H1 (cell line): ENCODE measurements at regions not wholly inside any gene's neighbourhood (a gene's known extent, or its start where the extent isn't known, plus 50 kb on each side); places are given as distances from the start of the nearest gene placed in this dataset.

Experiments used
- CTCF ChIA-PET: fragments of 300-600 bp; sonication (Branson Sonifier 250); formaldehyde crosslinking; loops from one replicate; lab custom pipeline; 2021; ENCODE audit not compliant: partially characterized antibody; lab: Charles Lee
- POLR2A ChIA-PET: fragments of 300-600 bp; sonication (Branson Sonifier 250); formaldehyde crosslinking; loops from one replicate; lab custom pipeline; 2021; ENCODE audit warnings: inconsistent platforms; ENCODE audit not compliant: partially characterized antibody; lab: Charles Lee
- DNase-seq, 2 experiments: peaks; one replicate each; pipeline versions ENCODE4 v3.0.0 to v3.0.0-alpha.2; 2010 to 2022; ENCODE audit warnings: low spot score in 2 of 2, low read depth in 1 of 2, mixed read lengths in 1 of 2
- FAIRE-seq: peaks from 2 replicates; lab custom pipeline; 2011; peaks lifted over from hg19 to GRCh38; lab: Jason Lieb, UNC
- H2AFZ ChIP-seq: 2 replicates; pipeline ENCODE4 v1.8.1; 2012; ENCODE audit warnings: low read length, inconsistent platforms
- H2AK5ac ChIP-seq: 2 replicates; pipeline ENCODE4 v1.6.1; 2013; ENCODE audit warnings: low read depth, low read length
- H2BK120ac ChIP-seq: replicated peaks from 2 replicates; pipeline ENCODE3; 2013; ENCODE audit warnings: low read depth, low read length, inconsistent platforms
- H2BK12ac ChIP-seq: 2 replicates; pipeline ENCODE4 v1.6.1; 2013; ENCODE audit warnings: low read depth, low read length
- H2BK15ac ChIP-seq: 2 replicates; pipeline ENCODE4 v1.6.1; 2013; ENCODE audit warnings: low read length
- H2BK20ac ChIP-seq: 2 replicates; pipeline ENCODE4 v1.6.1; 2013; ENCODE audit warnings: low read length
- H2BK5ac ChIP-seq: 2 replicates; pipeline ENCODE4 v1.6.1; 2013; ENCODE audit warnings: low read depth, low read length
- H3K14ac ChIP-seq: 2 replicates; pipeline ENCODE4 v1.6.1; 2013; ENCODE audit warnings: inconsistent platforms; ENCODE audit not compliant: insufficient read length
- H3K18ac ChIP-seq: 2 replicates; pipeline ENCODE4 v1.6.1; 2013; ENCODE audit warnings: low read length; ENCODE audit errors: extremely low read depth
- H3K23ac ChIP-seq: 2 replicates; pipeline ENCODE4 v1.6.1; 2013; ENCODE audit warnings: inconsistent platforms; ENCODE audit not compliant: insufficient read length
- H3K23me2 ChIP-seq: 2 replicates; pipeline ENCODE4 v1.6.1; 2013; ENCODE audit warnings: low read depth, low read length
- H3K27ac ChIP-seq: 2 replicates; pipeline ENCODE4 v1.6.1; 2011; ENCODE audit warnings: low read depth, low read length, inconsistent platforms
- H3K27me3 ChIP-seq, 4 experiments: replicated peaks in 1 of 4; 1 replicate in 1 of 4; 2 replicates in 3 of 4; pipeline versions ENCODE4 v1.6.1 to v1.8.1; 2011 to 2013; ENCODE audit warnings: low read length in 3 of 4, mild to moderate bottlenecking in 3 of 4, inconsistent platforms in 2 of 4, mixed read lengths in 2 of 4, moderate library complexity in 1 of 4; ENCODE audit not compliant: control insufficient read depth in 3 of 4, insufficient read depth in 3 of 4; ENCODE audit errors: extremely low read depth in 1 of 4
- H3K36me3 ChIP-seq, 4 experiments: 2 replicates each; pipeline versions ENCODE4 v1.6.1 to v1.8.1; 2011 to 2013; ENCODE audit warnings: mild to moderate bottlenecking in 4 of 4, low read length in 3 of 4, moderate library complexity in 2 of 4, control low read depth in 1 of 4, inconsistent platforms in 1 of 4; ENCODE audit not compliant: insufficient read depth in 4 of 4, control insufficient read depth in 2 of 4
- H3K4ac ChIP-seq: replicated peaks from 2 replicates; pipeline ENCODE3; 2013; ENCODE audit warnings: low read length, low read depth, mixed read lengths, inconsistent platforms; ENCODE audit not compliant: insufficient read length
- H3K4me1 ChIP-seq, 4 experiments: replicated peaks in 1 of 4; 1 replicate in 1 of 4; 2 replicates in 3 of 4; pipeline versions ENCODE4 v1.6.1 to v1.8.1; 2011 to 2013; ENCODE audit warnings: low read length in 3 of 4, inconsistent platforms in 2 of 4, mixed read lengths in 1 of 4; ENCODE audit not compliant: insufficient read depth in 4 of 4, control insufficient read depth in 3 of 4
- H3K4me2 ChIP-seq, 2 experiments: 2 replicates each; pipeline versions ENCODE4 v1.6.1 to v1.8.1; 2011 to 2013; ENCODE audit warnings: low read depth in 2 of 2, low read length in 2 of 2, control low read depth in 1 of 2, inconsistent platforms in 1 of 2, mild to moderate bottlenecking in 1 of 2; ENCODE audit not compliant: insufficient read depth in 1 of 2
- H3K4me3 ChIP-seq, 4 experiments: fragments of 200-600, 300-600 bp in 1 of 4; sonication (generic), shearing (Covaris generic), sonication (Bioruptor Twin) in 1 of 4; 2 replicates each; pipeline versions ENCODE4 v1.5.1 to v1.8.1; 2011 to 2016; ENCODE audit warnings: low read length in 4 of 4, low read depth in 3 of 4, control low read depth in 2 of 4, inconsistent platforms in 2 of 4, mild to moderate bottlenecking in 2 of 4, mixed read lengths in 1 of 4, moderate library complexity in 1 of 4; ENCODE audit not compliant: insufficient read depth in 2 of 4; ENCODE audit errors: extremely low read depth in 1 of 4
- H3K56ac ChIP-seq: replicated peaks from 2 replicates; pipeline ENCODE3; 2013; ENCODE audit warnings: low read depth, mild to moderate bottlenecking, mixed read lengths, low read length, inconsistent platforms; ENCODE audit not compliant: insufficient read length
- H3K79me1 ChIP-seq: 2 replicates; pipeline ENCODE4 v1.6.1; 2013; ENCODE audit warnings: low read depth, low read length, control low read depth
- H3K79me2 ChIP-seq, 2 experiments: 2 replicates each; pipeline versions ENCODE4 v1.6.1 to v1.8.1; 2012 to 2013; ENCODE audit warnings: low read length in 2 of 2, mild to moderate bottlenecking in 2 of 2, inconsistent platforms in 1 of 2; ENCODE audit not compliant: insufficient read depth in 2 of 2, control insufficient read depth in 1 of 2
- H3K9ac ChIP-seq, 4 experiments: replicated peaks in 1 of 4; 1 replicate in 1 of 4; 2 replicates in 3 of 4; pipeline versions ENCODE4 v1.6.1 to v1.8.1; 2011 to 2013; ENCODE audit warnings: low read depth in 3 of 4, low read length in 3 of 4, control low read depth in 2 of 4, mild to moderate bottlenecking in 2 of 4, moderate library complexity in 2 of 4, inconsistent platforms in 1 of 4; ENCODE audit errors: extremely low read depth in 1 of 4
- H3K9me3 ChIP-seq, 2 experiments: 2 replicates each; pipeline versions ENCODE4 v1.6.1 to v1.8.1; 2012 to 2013; ENCODE audit warnings: mild to moderate bottlenecking in 2 of 2, moderate library complexity in 2 of 2, control low read depth in 1 of 2, inconsistent platforms in 1 of 2, low read depth in 1 of 2, low read length in 1 of 2, mixed read lengths in 1 of 2; ENCODE audit not compliant: insufficient read depth in 2 of 2
- H4K20me1 ChIP-seq, 2 experiments: replicated peaks in 1 of 2; 2 replicates each; pipeline versions ENCODE3 to v1.8.1; 2011 to 2013; ENCODE audit warnings: inconsistent platforms in 2 of 2, low read length in 2 of 2, mild to moderate bottlenecking in 1 of 2; ENCODE audit not compliant: insufficient read depth in 2 of 2, control insufficient read depth in 1 of 2
- H4K5ac ChIP-seq: 2 replicates; pipeline ENCODE4 v1.6.1; 2013; ENCODE audit warnings: low read length, low read depth, mixed read lengths, inconsistent platforms; ENCODE audit not compliant: insufficient read length
- H4K8ac ChIP-seq: 2 replicates; pipeline ENCODE4 v1.8.0; 2013; ENCODE audit warnings: mild to moderate bottlenecking, moderate library complexity, low read length, inconsistent platforms; ENCODE audit not compliant: insufficient read depth; ENCODE audit errors: extremely low read depth
- H4K91ac ChIP-seq: replicated peaks from 2 replicates; pipeline ENCODE3; 2013; ENCODE audit warnings: low read length, mixed read lengths, inconsistent platforms; ENCODE audit not compliant: insufficient read length
- BCL11A ChIP-seq, 2 experiments: IDR thresholded peaks; one replicate each; pipeline ENCODE4 v1.6.1; 2011; ENCODE audit warnings: low read depth in 2 of 2, low read length in 2 of 2, mild to moderate bottlenecking in 2 of 2
- CBX8 ChIP-seq: fragments of 300-800, 300-1000 bp; sonication (generic); IDR thresholded peaks from 2 replicates; pipeline ENCODE4 v1.7.1; 2016; ENCODE audit warnings: low read depth, low read length, borderline replicate concordance
- FOSL1 ChIP-seq: IDR thresholded peaks from 2 replicates; pipeline ENCODE4 v1.6.1; 2011; ENCODE audit warnings: mild to moderate bottlenecking, low read depth, low read length, moderate library complexity; ENCODE audit not compliant: insufficient read depth
- HDAC6 ChIP-seq: IDR thresholded peaks from one replicate; pipeline ENCODE4 v1.7.1; 2012; ENCODE audit warnings: low read depth, mild to moderate bottlenecking, inconsistent platforms, low read length, moderate library complexity
- PHF8 ChIP-seq: fragments of 200-600 bp; sonication (generic); conservative IDR thresholded peaks from 2 replicates; pipeline ENCODE4 v1.7.1; 2012; ENCODE audit warnings: low read depth, mild to moderate bottlenecking, inconsistent platforms, low read length, moderate library complexity
- RBBP5 ChIP-seq: IDR thresholded peaks from 2 replicates; pipeline ENCODE4 v1.7.1; 2012; ENCODE audit warnings: low read depth, mild to moderate bottlenecking, inconsistent platforms, low read length, moderate library complexity, borderline replicate concordance
- RXRA ChIP-seq: IDR thresholded peaks from 2 replicates; pipeline ENCODE4 v1.6.1; 2011; ENCODE audit warnings: low read depth, mild to moderate bottlenecking, low read length, moderate library complexity; ENCODE audit not compliant: insufficient read depth
- SIN3A ChIP-seq, 2 experiments: IDR thresholded peaks in 1 of 2; conservative IDR thresholded peaks in 1 of 2; 2 replicates each; pipeline ENCODE4 v1.6.1; 2011 to 2012; ENCODE audit warnings: low read length in 2 of 2, improper control_type of control experiment in 1 of 2, low read depth in 1 of 2, mild to moderate bottlenecking in 1 of 2
- SP1 ChIP-seq: IDR thresholded peaks from 2 replicates; pipeline ENCODE4 v1.6.1; 2011; ENCODE audit warnings: low read depth, low read length
- SP2 ChIP-seq: IDR thresholded peaks from 2 replicates; pipeline ENCODE4 v1.6.1; 2012; ENCODE audit warnings: mild to moderate bottlenecking, low read length, inconsistent platforms
- TCF12 ChIP-seq: IDR thresholded peaks from 2 replicates; pipeline ENCODE4 v1.6.1; 2011; ENCODE audit warnings: low read depth, mild to moderate bottlenecking, low read length
- WGBS, 2 experiments: shearing (Covaris generic) in 1 of 2; methylation state at CpG; one replicate each; pipeline versions ENCODE4 v1.1.6 to v1.1.7; 2013 to 2015; ENCODE audit warnings: low lambda C conversion rate in 2 of 2, mixed read lengths in 2 of 2, inconsistent platforms in 1 of 2, low coverage in 1 of 2, missing lambda C conversion rate in 1 of 2; ENCODE audit not compliant: insufficient replicate concordance in 2 of 2, insufficient coverage in 1 of 2, insufficient read length in 1 of 2; ENCODE audit errors: extremely low coverage in 1 of 2, missing lambda C conversion rate in 1 of 2; 5-methylcytosine and 5-hydroxymethylcytosine counted together

DNA sequence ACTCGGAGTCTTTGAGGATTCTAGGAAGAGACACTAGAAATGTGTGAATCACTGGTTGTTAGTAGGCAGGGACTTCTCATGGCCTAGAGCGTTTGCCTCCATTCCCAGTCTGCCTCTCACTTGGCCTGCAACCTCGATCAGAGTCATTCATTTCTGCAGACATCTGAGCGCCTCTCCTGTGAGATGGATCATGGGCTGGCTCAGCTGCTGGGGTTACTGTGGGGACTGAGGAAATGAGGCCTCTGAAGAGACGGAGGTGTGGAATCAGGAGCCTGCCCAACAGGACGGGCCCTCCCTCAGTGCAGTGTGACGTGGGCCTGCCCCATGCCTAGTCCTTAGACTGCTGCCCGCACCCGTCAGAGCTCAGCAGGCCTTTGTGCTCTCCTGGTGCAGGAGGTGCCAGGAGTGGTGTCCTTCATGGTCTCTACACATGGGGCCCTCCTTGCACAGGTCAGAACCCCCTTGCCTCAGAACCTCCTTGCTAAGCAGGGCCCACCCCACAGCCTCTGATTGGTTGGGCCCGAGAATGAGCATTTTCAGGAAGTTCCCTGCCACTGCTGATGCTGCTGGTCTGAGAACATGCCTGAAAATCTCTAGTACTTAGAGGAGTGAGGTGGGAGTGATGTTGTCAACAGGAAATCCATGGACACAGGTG is 99.4 kb downstream of the NPIPB11 start:
- no peak overlapping the region for H2AFZ ChIP-seq

More for the DNA sequence above, 99.4 kb downstream of the NPIPB11 start:
- CTCF ChIA-PET = interaction anchor here (2.0 kb wide), 1 partner anchor 10 kb away, joined by 7 read pairs; no protein-coding TSS in a partner anchor
- Histone ChIP-seq H3K27me3 (no peaks in the 10 kb centered on the region), H4K5ac (no peak overlapping the region), H2BK5ac (no peak overlapping the region), H3K23ac (no peak overlapping the region), H3K9me3 (no peaks in the 10 kb centered on the region), H4K8ac (no peak overlapping the region), H3K79me2 (no peaks in the 10 kb centered on the region), H2AK5ac (no peak overlapping the region), H3K4ac (no peak overlapping the region), H3K27ac (no peak overlapping the region), H3K4me2 (no peak overlapping the region), H3K23me2 (no peaks in the 10 kb centered on the region), H3K36me3 (no peaks in the 10 kb centered on the region), H3K79me1 (no peaks in the 10 kb centered on the region), H3K18ac (no peak overlapping the region), H3K14ac (no peak overlapping the region), H3K9ac (no peak overlapping the region), H2BK120ac (no peak overlapping the region), H4K91ac (no peak overlapping the region), H4K20me1 (no peaks in the 10 kb centered on the region)
- FAIRE-seq (no peak), DNase-seq (no peak)
- TF ChIP-seq PHF8 (no peak), RXRA (no peak), SP1 (no peak), RBBP5 (no peak), BCL11A (IDR thresholded peaks at IDR 0.05; ENCODE audit: low read depth in 2 of 2, low read length in 2 of 2) (no peak), HDAC6 (no peak), SIN3A (conservative IDR thresholded peaks at IDR 0.05 in 1 of 2, IDR thresholded peaks at IDR 0.05 in 1 of 2; ENCODE audit: low read depth in 1 of 2, low read length in 2 of 2) (no peak), TCF12 (no peak), FOSL1 (no peak), SP2 (no peak), CBX8 (no peak)
- TF ChIP-seq, all 59 proteins: peak for 0
- Histone ChIP-seq H2BK12ac (no peak overlapping the region), H2BK20ac (no peak overlapping the region), H3K4me1 (no peaks in the 10 kb centered on the region; a peak in 1 of 7 replicates), H3K56ac (no peak overlapping the region), H2BK15ac (no peak overlapping the region), H3K4me3 (no peak overlapping the region)
- WGBS, 2 experiments = 75% methylated on average over 10 of the region's 10 CpGs; no CpG with 5 or more reads in 1 of the 2 experiments
- POLR2A ChIA-PET = no interaction called here
